Activated T-helper 17 cell treated with anti-CD3 and anti-CD28 coated beads, Interleukin-2, amount 50 U/mL, for 72 hours (primary cell): ENCODE measurements at regions not wholly inside any gene's neighbourhood (a gene's known extent, or its start where the extent isn't known, plus 50 kb on each side); places are given as distances from the start of the nearest gene placed in this dataset.

ENCODE experiments used
- ATAC-seq: fragments of 150-1000 bp; cut with Tn5 transposase; replicated peaks from 2 replicates; pipeline ENCODE4 v1.10.0; 2021; ENCODE audit warnings: mild to moderate bottlenecking, moderate library complexity
- H3K27ac Mint-ChIP-seq: one replicate; pipeline ENCODE4 v1.8.0; 2022; ENCODE audit warnings: mixed read lengths
- H3K27me3 Mint-ChIP-seq: one replicate; pipeline ENCODE4 v1.8.0; 2022; ENCODE audit warnings: mixed read lengths
- H3K36me3 Mint-ChIP-seq: one replicate; pipeline ENCODE4 v1.8.0; 2022; ENCODE audit warnings: low read depth, mild to moderate bottlenecking, mixed read lengths
- H3K4me1 Mint-ChIP-seq: one replicate; pipeline ENCODE4 v1.8.0; 2022; ENCODE audit warnings: mixed read lengths
- H3K4me3 Mint-ChIP-seq: one replicate; pipeline ENCODE4 v1.8.0; 2022; ENCODE audit warnings: mild to moderate bottlenecking, mixed read lengths
- H3K9me3 Mint-ChIP-seq: one replicate; pipeline ENCODE4 v1.8.0; 2022; ENCODE audit warnings: mixed read lengths

DNA sequence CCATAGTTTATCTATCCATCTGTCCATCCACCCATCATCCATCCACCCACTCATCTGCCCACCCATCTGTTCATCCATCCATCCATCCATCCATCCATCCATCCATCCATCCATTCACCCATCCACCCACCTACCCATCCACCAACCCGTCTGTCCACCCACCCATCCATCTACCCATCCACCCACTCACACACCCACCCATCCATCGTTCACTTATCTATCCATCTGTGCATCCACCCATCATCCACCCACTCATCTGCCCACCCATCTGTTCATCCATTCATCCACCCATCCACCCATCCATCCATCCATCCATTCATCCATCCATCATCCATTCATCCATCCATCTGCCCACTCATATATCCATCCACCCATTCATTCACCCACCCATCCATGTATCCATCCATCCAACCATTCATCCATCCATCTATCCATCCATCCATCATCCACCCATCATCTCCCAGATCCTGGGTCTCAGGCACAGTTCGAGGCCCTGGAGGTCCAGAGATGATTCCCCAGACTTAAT lies 88.2 kb upstream of the WNT4 start:
- Mint-ChIP-seq H3K36me3 (no peaks in the 10 kb centered on the region), H3K27ac (no peak overlapping the region), H3K27me3 (peaks cover 23% of the 10 kb centered on the region), H3K4me1 (peaks cover 6% of the 10 kb centered on the region), H3K9me3 (no peaks in the 10 kb centered on the region), H3K4me3 (no peak overlapping the region)
- no peak for ATAC-seq

DNA sequence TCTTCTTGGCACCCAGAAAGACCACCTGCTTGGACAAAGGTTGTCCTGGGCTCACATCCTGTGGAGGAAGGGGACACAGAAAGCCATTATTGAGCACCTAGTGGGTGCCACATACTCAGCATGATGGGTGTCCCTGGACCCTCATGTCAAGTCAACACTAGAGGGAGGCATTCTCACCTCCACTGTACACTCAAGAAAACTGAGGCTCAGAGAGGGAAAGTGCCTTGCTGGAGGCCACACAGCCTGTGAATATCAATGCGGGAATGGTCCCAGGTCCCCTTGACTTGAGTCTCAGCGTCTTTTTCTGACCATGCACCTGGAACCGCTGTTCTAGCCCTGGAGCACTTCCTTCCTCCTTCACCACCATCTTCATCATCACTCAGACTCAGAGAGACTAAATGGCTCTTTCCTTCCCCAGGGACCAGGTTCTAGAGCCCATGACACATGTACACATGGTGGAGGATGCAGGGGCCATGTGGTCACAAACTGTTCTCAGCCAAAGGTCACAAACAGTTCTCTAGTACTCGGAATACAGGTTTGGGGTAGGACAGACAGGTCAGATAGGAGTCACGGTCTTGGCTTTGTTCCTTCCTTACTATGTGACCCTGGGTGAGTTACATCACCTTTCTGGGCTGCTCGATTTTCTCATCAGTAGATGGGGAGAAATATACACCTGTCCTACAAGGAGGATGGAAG lies 89.2 kb upstream of the WNT4 start:
- H3K27ac Mint-ChIP-seq: no peak overlapping the region
- H3K4me1 Mint-ChIP-seq: peaks cover 6% of the 10 kb centered on the region
- no peak for ATAC-seq
- no peak overlapping the region for H3K4me3 Mint-ChIP-seq
- H3K9me3 Mint-ChIP-seq: no peaks in the 10 kb centered on the region
- no peaks in the 10 kb centered on the region for H3K36me3 Mint-ChIP-seq
- H3K27me3 Mint-ChIP-seq: peaks cover 23% of the 10 kb centered on the region

DNA sequence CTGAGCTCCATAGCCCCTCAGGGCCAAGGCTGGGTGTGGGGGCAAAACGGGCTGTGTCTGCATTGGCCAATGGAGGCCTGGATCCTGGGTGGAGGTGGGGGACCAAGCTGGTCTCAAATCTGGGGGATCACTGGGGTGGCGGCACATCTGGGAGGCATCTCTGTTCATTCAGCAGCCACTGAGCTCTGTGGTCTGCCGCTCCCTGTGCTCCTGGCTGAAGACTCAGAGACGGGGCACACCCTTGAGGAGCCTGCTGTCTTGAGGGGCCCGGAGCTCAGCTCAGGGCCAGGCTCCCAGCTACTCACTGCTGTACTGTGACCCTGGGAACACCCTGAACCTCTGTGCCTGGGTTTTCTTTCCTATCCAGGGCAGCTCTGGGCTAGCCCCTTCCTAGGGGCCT lies 90.3 kb upstream of the WNT4 start:
- no peaks in the 10 kb centered on the region for H3K9me3 Mint-ChIP-seq
- no peak overlapping the region for H3K4me3 Mint-ChIP-seq
- ATAC-seq: no peak
- H3K36me3 Mint-ChIP-seq: no peaks in the 10 kb centered on the region
- H3K27me3 Mint-ChIP-seq: peaks cover 23% of the 10 kb centered on the region
- H3K27ac Mint-ChIP-seq: no peak overlapping the region
- H3K4me1 Mint-ChIP-seq: peaks cover 6% of the 10 kb centered on the region

DNA sequence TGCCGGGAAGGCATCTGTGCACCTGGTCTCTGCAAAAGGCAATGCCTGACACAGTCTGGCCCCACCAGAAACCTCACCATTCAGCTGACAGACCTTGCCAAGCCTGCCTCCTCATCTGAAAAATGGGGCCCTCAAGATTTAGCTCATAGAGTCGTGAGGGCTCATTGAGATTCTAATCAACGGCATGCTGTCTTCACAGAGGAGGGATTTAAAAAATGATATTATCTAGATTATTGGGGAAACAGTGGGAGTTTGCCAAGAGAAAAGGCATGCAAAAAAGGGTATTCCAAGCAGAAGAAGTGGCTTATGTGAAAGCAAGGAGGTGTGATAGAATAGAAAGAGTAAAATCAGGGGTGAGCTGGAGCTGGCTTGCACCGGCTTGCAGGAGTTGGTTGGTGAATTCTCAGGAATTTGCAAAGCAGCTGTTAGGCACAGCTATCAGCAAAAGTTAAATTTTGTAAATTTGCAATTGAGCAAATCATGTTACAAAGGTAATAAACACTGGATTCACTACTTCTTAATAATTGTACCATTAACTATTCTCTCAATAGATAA lies 91.7 kb upstream of the WNT4 start:
- Mint-ChIP-seq H3K4me1 (peaks cover 6% of the 10 kb centered on the region), H3K27ac (no peak overlapping the region), H3K9me3 (no peaks in the 10 kb centered on the region), H3K4me3 (no peak overlapping the region), H3K36me3 (no peaks in the 10 kb centered on the region), H3K27me3 (peaks cover 23% of the 10 kb centered on the region)
- no peak for ATAC-seq

DNA sequence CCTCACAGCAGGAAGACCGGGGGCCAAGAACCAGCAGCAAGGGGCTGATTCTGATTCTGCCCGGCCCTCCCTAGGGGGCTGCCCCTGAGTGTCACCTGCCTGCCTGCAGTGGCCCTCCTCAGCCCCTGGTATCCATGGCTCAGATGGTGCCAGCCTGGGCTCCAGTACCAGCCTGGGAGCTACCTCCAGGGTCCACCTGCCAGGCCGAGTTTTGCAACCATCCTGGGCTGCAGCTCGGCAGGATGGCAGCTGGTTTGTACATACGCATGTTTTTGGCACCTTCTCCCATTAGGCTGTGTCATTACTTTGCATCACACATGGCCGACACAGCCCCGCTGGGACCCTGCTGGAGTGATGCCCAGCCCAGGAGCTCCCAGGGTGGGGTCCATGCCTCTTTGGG lies 93.3 kb upstream of the WNT4 start:
- H3K9me3 Mint-ChIP-seq: no peaks in the 10 kb centered on the region
- no peak overlapping the region for H3K4me3 Mint-ChIP-seq
- no peak overlapping the region for H3K27ac Mint-ChIP-seq
- peaks cover 19% of the 10 kb centered on the region for H3K27me3 Mint-ChIP-seq
- ATAC-seq: no peak
- peaks cover 3% of the 10 kb centered on the region for H3K4me1 Mint-ChIP-seq
- no peaks in the 10 kb centered on the region for H3K36me3 Mint-ChIP-seq

DNA sequence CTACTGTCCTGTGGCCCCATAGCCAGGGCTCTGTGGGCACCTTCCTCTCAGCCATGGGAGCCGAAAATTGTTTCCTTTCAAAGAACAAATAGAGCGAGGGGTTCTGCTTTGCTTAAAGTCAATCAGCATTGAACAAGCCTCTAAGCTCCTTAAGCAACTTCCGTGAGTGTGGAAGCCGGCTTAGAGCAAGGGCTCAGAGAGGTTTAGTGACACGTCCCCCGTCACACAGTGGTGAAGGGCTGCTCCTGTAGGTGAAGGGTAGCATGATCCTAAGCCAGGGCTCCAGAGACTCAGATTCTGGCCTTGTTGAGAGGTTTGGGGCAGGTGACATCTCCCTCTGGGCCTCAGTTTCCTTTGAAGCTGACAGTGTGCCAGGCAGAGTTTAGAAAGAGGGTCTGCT lies 94.0 kb upstream of the WNT4 start:
- H3K4me3 Mint-ChIP-seq: no peak overlapping the region
- H3K27ac Mint-ChIP-seq: no peak overlapping the region
- no peaks in the 10 kb centered on the region for H3K9me3 Mint-ChIP-seq
- no peak for ATAC-seq
- H3K27me3 Mint-ChIP-seq: peaks cover 15% of the 10 kb centered on the region
- H3K36me3 Mint-ChIP-seq: no peaks in the 10 kb centered on the region
- H3K4me1 Mint-ChIP-seq: no peaks in the 10 kb centered on the region

DNA sequence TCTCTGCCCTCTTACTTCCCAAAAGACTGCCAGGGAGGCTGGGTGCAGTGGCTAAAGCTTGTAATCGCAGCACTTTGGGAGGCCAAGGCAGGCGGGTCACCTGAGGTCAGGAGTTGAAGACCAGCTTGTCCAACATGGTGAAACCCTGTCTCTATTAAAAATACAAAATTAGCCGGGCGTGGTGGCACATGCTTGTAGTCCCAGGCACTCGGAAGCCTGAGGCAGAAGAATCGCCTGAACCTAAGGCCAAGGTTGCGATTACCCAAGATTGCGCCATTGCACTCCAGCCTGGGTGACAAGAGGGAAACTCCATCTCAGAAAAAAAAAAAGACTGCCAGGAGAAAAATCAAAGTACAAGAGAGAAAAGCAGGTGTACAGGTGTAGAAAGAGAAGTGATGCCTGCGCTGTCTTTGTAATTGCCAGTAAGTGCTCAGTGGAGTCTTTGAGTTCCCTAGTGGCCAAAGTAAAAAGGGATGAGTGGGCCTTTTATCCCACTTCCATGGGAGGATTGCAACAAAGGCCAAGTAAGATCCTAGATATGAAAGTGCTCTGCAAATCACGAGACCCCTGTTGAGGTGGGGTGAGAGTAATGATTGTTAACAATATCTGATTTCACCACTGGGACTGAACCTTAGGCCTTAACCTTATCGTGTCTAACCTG lies 94.7 kb upstream of the WNT4 start:
- no peaks in the 10 kb centered on the region for H3K4me1 Mint-ChIP-seq
- no peak overlapping the region for H3K4me3 Mint-ChIP-seq
- no peak for ATAC-seq
- H3K27me3 Mint-ChIP-seq: peaks cover 12% of the 10 kb centered on the region
- no peaks in the 10 kb centered on the region for H3K9me3 Mint-ChIP-seq
- no peaks in the 10 kb centered on the region for H3K36me3 Mint-ChIP-seq
- no peak overlapping the region for H3K27ac Mint-ChIP-seq

DNA sequence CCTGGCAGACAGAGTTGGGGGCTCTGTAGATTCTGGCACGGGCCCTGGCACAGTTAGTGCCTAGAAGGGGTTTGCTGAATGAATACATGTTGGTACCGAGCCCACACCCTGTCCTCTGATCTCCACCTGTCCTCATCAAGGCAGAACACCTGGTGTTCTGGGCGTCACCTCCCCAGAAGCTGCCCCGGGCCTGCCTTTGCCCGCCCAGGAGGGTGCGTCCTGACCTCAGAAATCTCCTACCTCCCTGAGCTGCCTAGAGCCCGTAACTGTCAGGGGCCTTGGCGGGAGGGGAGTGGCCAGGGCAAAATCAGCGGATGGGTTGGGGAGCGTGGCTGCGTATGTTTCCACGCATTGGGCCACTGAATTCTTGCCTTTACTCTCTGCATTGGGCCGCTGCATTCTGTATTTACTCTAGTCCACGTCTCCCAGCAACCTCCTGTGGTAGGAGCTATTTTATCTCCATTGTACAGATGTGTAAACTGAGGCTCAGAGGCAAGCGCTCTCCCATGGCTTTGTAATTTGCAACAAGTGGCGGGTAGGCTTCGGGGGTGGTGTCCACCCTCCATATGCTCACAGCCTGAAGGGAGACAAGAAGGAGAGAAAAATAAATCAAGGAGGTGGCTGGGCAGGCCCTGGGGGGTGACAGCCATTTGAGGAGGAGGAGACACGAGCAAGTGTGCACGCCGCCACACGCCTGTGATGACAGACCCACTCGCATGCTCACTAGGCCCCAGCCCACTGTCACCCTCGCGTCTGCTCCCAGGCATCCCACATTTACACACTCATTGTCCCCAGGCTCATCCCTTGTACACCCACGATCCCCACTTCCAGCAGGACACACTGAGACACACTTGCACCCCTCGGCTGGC lies 95.7 kb upstream of the WNT4 start:
- Mint-ChIP-seq H3K27ac (no peak overlapping the region), H3K4me1 (no peaks in the 10 kb centered on the region), H3K27me3 (peaks cover 15% of the 10 kb centered on the region), H3K9me3 (no peaks in the 10 kb centered on the region), H3K36me3 (no peaks in the 10 kb centered on the region), H3K4me3 (no peak overlapping the region)
- ATAC-seq: no peak

DNA sequence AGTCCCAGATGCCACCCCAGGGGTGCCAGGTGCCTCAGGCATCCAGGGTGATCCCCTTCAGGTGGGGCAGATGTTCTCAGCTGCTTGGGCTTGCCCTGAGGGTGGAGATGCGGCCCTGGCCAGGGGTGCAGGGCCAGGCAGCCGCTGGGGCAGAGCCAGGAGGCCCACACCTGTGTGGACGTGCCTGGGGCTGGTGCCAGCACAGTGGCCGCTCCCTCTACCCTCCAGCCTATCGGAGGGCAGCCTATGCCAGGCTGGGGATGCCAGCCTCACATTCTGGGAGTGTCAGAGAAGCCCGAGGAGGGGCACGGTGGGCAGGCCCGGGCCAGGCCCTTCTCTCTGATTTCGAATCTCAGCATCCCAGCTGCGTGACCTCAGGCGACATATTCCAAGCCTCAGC lies 96.5 kb upstream of the WNT4 start:
- Mint-ChIP-seq H3K36me3 (no peaks in the 10 kb centered on the region), H3K27me3 (peaks cover 11% of the 10 kb centered on the region), H3K4me3 (no peak overlapping the region), H3K4me1 (no peaks in the 10 kb centered on the region), H3K9me3 (no peaks in the 10 kb centered on the region), H3K27ac (no peak overlapping the region)
- ATAC-seq: no peak

DNA sequence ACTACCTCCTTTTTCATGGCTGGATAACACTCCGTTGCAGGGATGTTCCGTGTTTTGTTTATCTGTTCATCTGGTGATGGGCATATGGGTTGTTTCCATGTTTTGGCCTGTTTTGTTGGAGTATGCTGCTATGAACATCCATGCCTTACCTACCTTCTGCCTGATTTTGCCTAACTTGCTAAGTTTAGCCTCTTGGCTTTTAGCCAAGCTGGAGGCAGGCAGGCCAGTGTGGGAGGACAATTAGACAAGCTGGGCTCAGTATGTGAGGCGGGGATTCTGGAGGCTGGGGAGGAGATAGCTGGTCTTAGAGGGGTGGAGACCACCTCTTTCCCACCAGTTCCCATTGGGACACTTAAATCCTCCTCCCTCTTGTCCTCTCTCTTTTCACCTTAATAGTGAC lies 98.4 kb upstream of the WNT4 start:
- Mint-ChIP-seq H3K27ac (no peak overlapping the region), H3K36me3 (no peaks in the 10 kb centered on the region), H3K9me3 (no peaks in the 10 kb centered on the region), H3K4me3 (no peak overlapping the region), H3K27me3 (peaks cover 3% of the 10 kb centered on the region), H3K4me1 (no peaks in the 10 kb centered on the region)
- no peak for ATAC-seq

DNA sequence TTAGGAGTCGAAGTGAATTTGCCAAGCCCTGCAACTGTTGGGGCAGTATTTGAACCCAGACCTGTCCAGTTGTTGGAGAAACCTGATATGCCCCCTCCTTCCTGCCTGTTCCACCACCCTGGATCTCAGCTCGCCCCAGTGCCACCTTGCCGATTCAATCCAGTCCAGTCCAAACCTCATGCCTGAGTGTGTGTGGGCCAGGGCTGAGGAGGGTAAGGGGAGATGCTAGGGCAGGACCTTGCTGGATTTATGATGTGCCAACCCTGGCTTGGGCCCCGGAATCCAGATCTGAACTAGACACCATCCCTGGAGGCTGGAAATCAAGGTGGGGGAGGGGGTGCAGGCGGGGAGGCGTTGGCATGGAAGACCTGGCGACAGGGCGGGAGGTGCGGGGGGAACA lies 98.9 kb upstream of the WNT4 start:
- Mint-ChIP-seq H3K27me3 (peaks cover 3% of the 10 kb centered on the region), H3K9me3 (no peaks in the 10 kb centered on the region), H3K4me1 (no peaks in the 10 kb centered on the region), H3K4me3 (no peak overlapping the region), H3K36me3 (no peaks in the 10 kb centered on the region), H3K27ac (no peak overlapping the region)
- no peak for ATAC-seq

DNA sequence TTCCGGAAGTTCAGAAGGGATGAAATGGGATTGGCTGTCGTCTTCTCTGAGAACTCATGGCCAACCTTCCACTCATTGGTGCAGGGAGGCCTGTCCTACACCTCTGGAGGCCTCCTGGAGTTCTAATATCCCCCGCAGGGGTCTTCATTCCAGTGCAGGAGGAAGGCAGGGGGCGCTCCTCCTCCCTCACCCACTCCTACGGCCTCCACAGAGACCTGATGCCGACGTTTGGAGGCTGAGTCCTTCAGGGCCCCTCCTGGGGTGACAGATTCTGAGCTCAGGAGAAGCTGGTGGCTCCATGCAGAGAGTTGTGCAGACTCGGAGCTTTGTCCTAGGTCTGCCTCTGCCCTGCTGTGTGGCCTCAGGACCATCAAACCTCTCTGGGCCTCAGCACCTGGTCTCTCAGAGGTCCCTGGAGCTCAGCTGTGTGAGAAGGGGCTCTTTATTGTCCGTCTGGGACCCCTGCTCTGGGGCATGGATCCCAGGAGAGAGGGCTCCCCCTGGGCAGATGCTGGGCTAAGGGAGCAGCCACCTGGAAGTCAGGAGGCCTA lies 102.3 kb upstream of the WNT4 start:
- ATAC-seq: no peak
- H3K4me3 Mint-ChIP-seq: no peak overlapping the region
- no peaks in the 10 kb centered on the region for H3K9me3 Mint-ChIP-seq
- H3K27ac Mint-ChIP-seq: no peak overlapping the region
- no peaks in the 10 kb centered on the region for H3K4me1 Mint-ChIP-seq
- H3K36me3 Mint-ChIP-seq: no peaks in the 10 kb centered on the region
- H3K27me3 Mint-ChIP-seq: peaks cover 13% of the 10 kb centered on the region

DNA sequence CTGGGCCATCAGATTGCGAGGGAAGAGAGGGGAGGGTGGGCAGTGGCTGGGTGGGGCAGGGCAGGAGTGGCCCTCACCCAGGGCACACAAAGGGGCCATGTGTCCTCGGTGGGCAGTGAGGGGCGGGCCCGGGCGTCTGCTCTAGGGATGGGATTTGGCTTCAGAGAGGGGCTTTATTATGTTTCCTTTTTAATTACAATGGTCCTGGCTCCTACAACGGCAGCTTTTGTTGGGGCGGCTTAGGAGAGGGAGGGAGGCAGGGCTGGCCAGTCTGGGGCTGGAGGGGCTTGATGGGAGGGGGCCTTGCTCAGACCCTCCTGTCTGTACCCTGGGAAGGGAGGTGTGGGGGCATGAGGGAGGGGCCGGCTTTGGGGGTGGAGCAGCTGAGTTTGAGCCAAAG lies 102.8 kb upstream of the WNT4 start:
- no peak for ATAC-seq
- no peaks in the 10 kb centered on the region for H3K9me3 Mint-ChIP-seq
- no peak overlapping the region for H3K4me3 Mint-ChIP-seq

DNA sequence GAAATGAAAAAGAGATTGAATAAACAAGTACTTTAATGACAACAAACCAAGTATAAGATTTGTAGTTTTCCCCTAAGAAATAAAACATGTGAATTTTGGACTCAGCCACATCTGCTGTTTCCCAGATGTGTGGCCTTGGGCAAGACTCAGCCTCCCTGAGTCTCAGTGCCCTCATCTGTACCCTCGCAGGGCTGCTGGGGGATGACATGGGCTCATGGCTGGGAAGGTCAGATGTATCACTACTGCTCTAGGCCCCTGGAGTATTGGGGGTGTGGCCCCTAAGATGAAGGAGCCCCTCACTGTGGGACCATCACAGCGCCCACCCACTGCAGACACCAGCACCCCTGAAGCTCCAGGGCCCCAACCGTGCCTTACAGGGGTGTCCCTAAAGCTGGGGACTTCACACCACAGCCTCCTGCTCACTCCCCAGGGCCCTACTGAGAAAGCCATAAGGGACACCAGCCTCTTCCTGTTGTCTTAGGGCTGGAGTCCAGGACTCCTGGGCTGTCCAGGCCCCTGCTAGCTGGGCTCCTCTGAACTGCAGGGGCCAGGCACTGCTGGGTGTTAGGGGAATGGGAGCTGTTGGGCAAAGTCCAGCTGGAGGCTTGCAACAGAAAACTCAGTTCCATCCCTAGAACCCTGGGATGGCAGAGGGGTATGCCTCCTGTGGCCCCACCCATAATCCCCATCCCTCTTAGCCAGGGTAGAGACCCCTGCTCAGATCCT lies 104.0 kb upstream of the WNT4 start:
- Mint-ChIP-seq H3K4me1 (no peaks in the 10 kb centered on the region), H3K27ac (no peak overlapping the region), H3K4me3 (no peak overlapping the region), H3K9me3 (no peaks in the 10 kb centered on the region), H3K27me3 (peaks cover 16% of the 10 kb centered on the region), H3K36me3 (no peaks in the 10 kb centered on the region)
- no peak for ATAC-seq

More for the DNA sequence above, 102.8 kb upstream of the WNT4 start:
- Mint-ChIP-seq H3K36me3 (no peaks in the 10 kb centered on the region), H3K4me1 (no peaks in the 10 kb centered on the region), H3K27me3 (peaks cover 13% of the 10 kb centered on the region), H3K27ac (no peak overlapping the region)
